ENCODE measurements at regions not wholly inside any gene's neighbourhood (a gene's known extent, or its start where the extent isn't known, plus 50 kb on each side); places are given as distances from the start of the nearest gene placed in this dataset.

GRCh38 chr17:77001487-77001886 lies 133.3 kb downstream of the MGAT5B start:
- 91 to 92% methylated on average over 5 to 6 of the region's 7 CpGs for WGBS, 2 donors (ENCODE audit: low coverage in 1 of 2)
- ATAC-seq = no peak
- TF ChIP-seq POLR2AphosphoS5 (IDR thresholded peaks at IDR 0.05) = no peak
- TF ChIP-seq POLR2A (IDR thresholded peaks at IDR 0.05) = no peak
- TF ChIP-seq EP300 (IDR thresholded peaks at IDR 0.05) = no peak
- TF ChIP-seq CTCF (IDR thresholded peaks at IDR 0.05) = no peak
- Histone ChIP-seq H3K4me1 (no peaks in the 10 kb centered on the region), H3K27ac (no peak overlapping the region), H3K9me3 (no peaks in the 10 kb centered on the region), H3K4me3 (no peak overlapping the region), H3K36me3 (no peaks in the 10 kb centered on the region), H3K27me3 (peaks cover 85% of the 10 kb centered on the region)

- no peak for ATAC-seq
- TF ChIP-seq CTCF (IDR thresholded peaks at IDR 0.05) (no peak), POLR2A (IDR thresholded peaks at IDR 0.05) (no peak), EP300 (IDR thresholded peaks at IDR 0.05) (no peak), POLR2AphosphoS5 (IDR thresholded peaks at IDR 0.05) (no peak)
- Histone ChIP-seq H3K4me3 (no peak overlapping the region), H3K27me3 (peaks cover 88% of the 10 kb centered on the region), H3K27ac (no peak overlapping the region), H3K9me3 (no peaks in the 10 kb centered on the region), H3K36me3 (no peaks in the 10 kb centered on the region), H3K4me1 (no peaks in the 10 kb centered on the region)
- WGBS, 2 donors (ENCODE audit: low coverage in 1 of 2) = 38 to 46% methylated on average over 10 to 13 of the region's 23 CpGs
These were observed 134.2 kb downstream of the MGAT5B start for GRCh38 chr17:77002103-77003045.

- TF ChIP-seq CTCF (IDR thresholded peaks at IDR 0.05) (no peak), POLR2A (IDR thresholded peaks at IDR 0.05) (no peak), POLR2AphosphoS5 (IDR thresholded peaks at IDR 0.05) (no peak)
These were observed 135.5 kb downstream of the MGAT5B start for GRCh38 chr17:77003699-77004098.

GRCh38 chr17:77006971-77007649 lies 133.7 kb upstream of the SEC14L1 start:
- Histone ChIP-seq H3K9me3 (peaks cover 0 to 33% (median 0%) of the 10 kb centered on the region in 3 donors), H3K4me3 (no peak overlapping the region), H3K4me1 (no peaks in the 10 kb centered on the region), H3K27ac (no peak overlapping the region), H3K36me3 (no peaks in the 10 kb centered on the region), H3K27me3 (peaks cover 86% of the 10 kb centered on the region)
- TF ChIP-seq EP300 (IDR thresholded peaks at IDR 0.05) (no peak), POLR2A (IDR thresholded peaks at IDR 0.05) (no peak), POLR2AphosphoS5 (IDR thresholded peaks at IDR 0.05) (no peak), CTCF (IDR thresholded peaks at IDR 0.05) (no peak)
- 44 to 50% methylated on average over 2 to 8 of the region's 20 CpGs for WGBS, 2 donors (ENCODE audit: low coverage in 1 of 2)
- no peak for ATAC-seq

More at GRCh38 chr17:77003699-77004098, 135.5 kb downstream of the MGAT5B start:
- WGBS, 2 donors (ENCODE audit: low coverage in 1 of 2) = 90% methylated on average over 1 of the region's 2 CpGs; no CpG with 5 or more reads in 1 of the 2 donors
- Histone ChIP-seq H3K27me3 (peaks cover 88% of the 10 kb centered on the region), H3K4me1 (no peaks in the 10 kb centered on the region), H3K27ac (no peak overlapping the region), H3K36me3 (no peaks in the 10 kb centered on the region), H3K9me3 (no peaks in the 10 kb centered on the region), H3K4me3 (no peak overlapping the region)
- ATAC-seq = no peak

All from gastroesophageal sphincter (tissue), 4 donors.